ENCODE measurements at regions not wholly inside any gene's neighbourhood (a gene's known extent, or its start where the extent isn't known, plus 50 kb on each side); places are given as distances from the start of the nearest gene placed in this dataset.

DNA sequence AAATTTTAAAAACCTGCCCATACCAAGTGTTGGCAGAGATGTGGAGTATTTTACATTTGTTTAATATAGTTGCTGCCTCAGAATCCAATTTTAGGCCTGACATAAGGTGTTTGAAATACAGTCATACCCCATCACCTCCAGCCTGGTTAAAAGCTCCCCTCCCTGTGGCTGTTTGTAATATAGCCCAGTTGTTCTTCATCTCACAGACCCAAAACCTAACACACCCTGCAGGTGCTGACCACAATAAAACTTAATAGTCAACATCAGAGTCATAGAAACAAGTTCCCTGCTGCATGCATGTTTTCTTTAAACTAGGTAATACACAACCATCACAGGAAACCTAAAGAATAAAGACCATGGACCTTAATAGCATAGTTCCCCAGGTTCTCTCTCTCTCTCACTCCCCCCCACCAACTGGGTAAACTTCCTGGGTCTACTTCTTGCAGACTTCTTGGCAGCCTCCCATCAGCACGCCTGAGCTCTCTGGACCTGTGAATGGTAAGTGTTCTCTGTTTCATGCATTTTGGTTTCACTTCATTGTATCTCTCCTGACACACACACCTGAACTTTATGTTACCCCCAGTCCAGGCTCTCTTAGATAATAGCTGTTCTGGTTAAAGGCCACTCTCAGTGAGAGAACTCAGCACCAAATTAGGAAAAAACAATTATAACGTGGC, 1369.9 kb downstream of the EFNB2 start:
- Mint-ChIP-seq H3K4me3 (no peak overlapping the region), H3K4me1 (ENCODE audit: low read depth) (no peaks in the 10 kb centered on the region), H3K36me3 (ENCODE audit: low read depth) (no peaks in the 10 kb centered on the region), H3K9me3 (ENCODE audit: insufficient read depth) (no peaks in the 10 kb centered on the region), H3K27me3 (ENCODE audit: low read depth) (no peaks in the 10 kb centered on the region), H3K27ac (no peak overlapping the region)
- DNase-seq, result no peak
- ChIA-PET CTCF (no interaction called here), POLR2A (no interaction called here)
- no peak for ATAC-seq

- no peaks in the 10 kb centered on the region for H3K36me3 Mint-ChIP-seq (ENCODE audit: low read depth)
- H3K4me3 Mint-ChIP-seq, result no peak overlapping the region
- POLR2A ChIA-PET, result no interaction called here
- no peaks in the 10 kb centered on the region for H3K4me1 Mint-ChIP-seq (ENCODE audit: low read depth)
- no peaks in the 10 kb centered on the region for H3K27me3 Mint-ChIP-seq (ENCODE audit: low read depth)
- ATAC-seq (no peak), DNase-seq (no peak)
- no peak overlapping the region for H3K27ac Mint-ChIP-seq
- CTCF ChIA-PET, result no interaction called here
- H3K9me3 Mint-ChIP-seq (ENCODE audit: insufficient read depth), result no peaks in the 10 kb centered on the region
Observed at GRCh38 chr13:105159841-105160240, 1375.6 kb downstream of the EFNB2 start.

DNA sequence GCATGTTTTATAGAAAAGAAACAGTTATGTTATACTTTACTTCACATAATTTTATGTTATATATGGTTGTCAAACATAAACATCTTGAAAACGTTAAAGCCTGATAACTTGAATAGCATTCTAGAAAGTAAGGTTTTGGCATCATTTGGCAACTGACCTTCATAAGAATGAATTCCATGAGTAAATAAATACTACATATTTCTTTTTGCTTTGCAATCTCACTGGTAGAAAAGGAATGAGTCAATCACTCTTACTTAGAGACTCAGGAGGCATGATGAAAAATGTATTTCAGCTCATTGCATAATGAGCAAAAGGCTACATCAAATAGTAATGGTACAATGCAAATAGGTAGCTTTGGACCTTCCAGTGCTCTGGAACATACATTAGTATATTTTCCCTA, 1381.9 kb downstream of the EFNB2 start:
- POLR2A ChIA-PET, result no interaction called here
- DNase-seq (no peak), ATAC-seq (no peak)
- H3K27me3 Mint-ChIP-seq (ENCODE audit: low read depth), result no peaks in the 10 kb centered on the region
- H3K4me1 Mint-ChIP-seq (ENCODE audit: low read depth), result no peaks in the 10 kb centered on the region
- H3K27ac Mint-ChIP-seq, result no peak overlapping the region
- no peak overlapping the region for H3K4me3 Mint-ChIP-seq
- no peaks in the 10 kb centered on the region for H3K36me3 Mint-ChIP-seq (ENCODE audit: low read depth)
- CTCF ChIA-PET, result no interaction called here
- no peaks in the 10 kb centered on the region for H3K9me3 Mint-ChIP-seq (ENCODE audit: insufficient read depth)

GRCh38 chr13:105151639-105152038, 1383.8 kb downstream of the EFNB2 start:
- DNase-seq, result no peak
- ChIA-PET POLR2A (no interaction called here), CTCF (interaction anchor here (1.3 kb wide), 1 partner anchor 12 kb away, joined by 4 read pairs; no protein-coding TSS in a partner anchor)
- Mint-ChIP-seq H3K9me3 (ENCODE audit: insufficient read depth) (no peaks in the 10 kb centered on the region), H3K4me1 (ENCODE audit: low read depth) (no peaks in the 10 kb centered on the region), H3K36me3 (ENCODE audit: low read depth) (no peaks in the 10 kb centered on the region), H3K27ac (no peak overlapping the region), H3K27me3 (ENCODE audit: low read depth) (no peaks in the 10 kb centered on the region), H3K4me3 (no peak overlapping the region)
- ATAC-seq, result no peak

GRCh38 chr13:105147461-105147860, 1388.0 kb downstream of the EFNB2 start:
- Mint-ChIP-seq H3K27me3 (ENCODE audit: low read depth) (no peaks in the 10 kb centered on the region), H3K4me3 (no peak overlapping the region), H3K9me3 (ENCODE audit: insufficient read depth) (no peaks in the 10 kb centered on the region), H3K4me1 (ENCODE audit: low read depth) (no peaks in the 10 kb centered on the region), H3K27ac (no peak overlapping the region), H3K36me3 (ENCODE audit: low read depth) (no peaks in the 10 kb centered on the region)
- POLR2A ChIA-PET, result no interaction called here
- no peak for DNase-seq
- ATAC-seq, result no peak
- CTCF ChIA-PET, result no interaction called here

- CTCF ChIA-PET, result no interaction called here
- Mint-ChIP-seq H3K9me3 (ENCODE audit: insufficient read depth) (no peaks in the 10 kb centered on the region), H3K27ac (no peak overlapping the region), H3K27me3 (ENCODE audit: low read depth) (no peaks in the 10 kb centered on the region), H3K4me3 (no peak overlapping the region), H3K36me3 (ENCODE audit: low read depth) (no peaks in the 10 kb centered on the region), H3K4me1 (ENCODE audit: low read depth) (peaks cover 10% of the 10 kb centered on the region)
- POLR2A ChIA-PET, result no interaction called here
- ATAC-seq (no peak), DNase-seq (no peak)
Observed at GRCh38 chr13:105144936-105145335, 1390.5 kb downstream of the EFNB2 start.

GRCh38 chr13:105144020-105144419, 1391.4 kb downstream of the EFNB2 start:
- POLR2A ChIA-PET, result no interaction called here
- H3K27me3 Mint-ChIP-seq (ENCODE audit: low read depth), result no peaks in the 10 kb centered on the region
- H3K36me3 Mint-ChIP-seq (ENCODE audit: low read depth), result no peaks in the 10 kb centered on the region
- no peak overlapping the region for H3K4me3 Mint-ChIP-seq
- no peaks in the 10 kb centered on the region for H3K9me3 Mint-ChIP-seq (ENCODE audit: insufficient read depth)
- peaks cover 18% of the 10 kb centered on the region for H3K4me1 Mint-ChIP-seq (ENCODE audit: low read depth)
- DNase-seq (no peak), ATAC-seq (no peak)
- CTCF ChIA-PET, result no interaction called here
- H3K27ac Mint-ChIP-seq, result no peak overlapping the region

DNA sequence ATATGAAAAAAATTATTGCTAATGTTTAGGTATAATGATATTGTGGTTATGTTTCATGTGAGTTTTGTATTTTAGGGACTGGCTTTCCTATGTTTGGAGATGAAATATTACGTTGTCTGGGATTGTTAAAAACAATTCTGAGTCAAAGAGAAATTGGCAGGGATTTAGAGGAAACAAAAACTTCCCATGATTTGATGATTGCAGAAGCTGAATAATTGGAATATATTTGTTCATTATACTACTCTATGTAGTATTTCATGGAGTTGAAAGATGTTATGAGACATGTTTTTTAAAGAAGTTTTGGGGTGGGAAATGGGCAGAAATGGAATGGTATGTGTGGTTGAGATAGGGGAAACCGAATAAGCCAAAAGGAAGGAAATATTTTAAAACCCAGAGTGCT, 1392.9 kb downstream of the EFNB2 start:
- Mint-ChIP-seq H3K27ac (no peak overlapping the region), H3K4me1 (ENCODE audit: low read depth) (peaks cover 20% of the 10 kb centered on the region), H3K36me3 (ENCODE audit: low read depth) (no peaks in the 10 kb centered on the region), H3K9me3 (ENCODE audit: insufficient read depth) (no peaks in the 10 kb centered on the region), H3K4me3 (no peak overlapping the region), H3K27me3 (ENCODE audit: low read depth) (no peaks in the 10 kb centered on the region)
- POLR2A ChIA-PET, result no interaction called here
- CTCF ChIA-PET, result no interaction called here
- ATAC-seq (no peak), DNase-seq (no peak)

- H3K27me3 Mint-ChIP-seq (ENCODE audit: low read depth), result no peaks in the 10 kb centered on the region
- peak overlapping the region; percentile 83 for H3K4me3 Mint-ChIP-seq
- H3K4me1 Mint-ChIP-seq (ENCODE audit: low read depth), result peaks cover 20% of the 10 kb centered on the region
- ATAC-seq (peak; percentile 99), DNase-seq (peak; percentile 81)
- ChIA-PET CTCF (interaction anchor here (0.6 to 0.9 kb wide), 3 partner anchors 9 to 366 kb away, joined by 3 to 4 read pairs (median 4); no protein-coding TSS in a partner anchor), POLR2A (interaction anchor here (0.7 kb wide), 1 partner anchor 1428 kb away, joined by 3 read pairs; the partner anchor contains the start of gene ARGLU1)
- no peaks in the 10 kb centered on the region for H3K36me3 Mint-ChIP-seq (ENCODE audit: low read depth)
- peak overlapping the region; percentile 96 for H3K27ac Mint-ChIP-seq
- no peaks in the 10 kb centered on the region for H3K9me3 Mint-ChIP-seq (ENCODE audit: insufficient read depth)
Observed at GRCh38 chr13:105139380-105140285, 1395.8 kb downstream of the EFNB2 start.

- H3K27me3 Mint-ChIP-seq (ENCODE audit: low read depth), result no peaks in the 10 kb centered on the region
- ChIA-PET POLR2A (no interaction called here), CTCF (no interaction called here)
- no peaks in the 10 kb centered on the region for H3K36me3 Mint-ChIP-seq (ENCODE audit: low read depth)
- ATAC-seq (no peak), DNase-seq (no peak)
- H3K4me3 Mint-ChIP-seq, result peak overlapping the region; percentile 83
- H3K4me1 Mint-ChIP-seq (ENCODE audit: low read depth), result peaks cover 20% of the 10 kb centered on the region
- peak overlapping the region; percentile 96 for H3K27ac Mint-ChIP-seq
- H3K9me3 Mint-ChIP-seq (ENCODE audit: insufficient read depth), result no peaks in the 10 kb centered on the region
Observed at GRCh38 chr13:105139048-105139379, 1396.4 kb downstream of the EFNB2 start.

DNA sequence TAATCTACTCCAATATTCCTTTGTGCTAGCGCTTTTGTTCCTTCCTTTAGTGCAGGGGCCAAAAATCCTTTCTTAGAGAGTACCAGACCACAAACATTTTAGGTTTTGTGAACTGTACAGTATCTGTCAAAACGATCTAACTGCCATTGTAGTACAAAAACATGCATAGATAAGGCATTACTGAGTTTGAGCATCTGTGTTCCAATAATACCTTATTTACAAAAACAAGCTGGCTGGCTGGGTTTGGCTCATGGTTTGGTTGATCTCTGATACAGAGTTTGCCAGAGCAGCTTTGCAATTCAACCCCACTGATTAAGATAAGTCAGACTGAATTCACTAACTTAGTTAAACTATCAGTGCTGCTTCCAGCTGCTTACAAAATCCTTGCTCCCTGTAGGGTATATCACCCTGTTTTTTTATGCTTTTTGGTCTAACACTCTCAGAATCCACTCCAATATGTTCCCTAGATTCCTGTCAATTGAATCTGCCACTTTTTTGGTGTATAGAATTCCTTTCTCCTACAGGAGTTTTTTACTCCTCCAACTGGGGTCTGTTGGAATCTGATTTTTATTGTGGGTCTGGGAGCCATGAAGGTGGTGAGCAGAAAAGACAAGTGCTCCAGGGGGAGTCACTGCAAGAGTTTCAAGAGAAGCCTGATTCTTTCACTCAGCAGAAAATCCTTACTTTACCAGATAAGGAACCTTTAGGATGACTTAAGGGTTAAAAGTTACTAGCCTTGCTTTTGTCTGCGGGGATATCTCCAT, 1399.4 kb downstream of the EFNB2 start:
- Mint-ChIP-seq H3K4me3 (no peak overlapping the region), H3K9me3 (ENCODE audit: insufficient read depth) (peaks cover 4% of the 10 kb centered on the region), H3K4me1 (ENCODE audit: low read depth) (peaks cover 20% of the 10 kb centered on the region), H3K27ac (no peak overlapping the region), H3K36me3 (ENCODE audit: low read depth) (no peaks in the 10 kb centered on the region), H3K27me3 (ENCODE audit: low read depth) (no peaks in the 10 kb centered on the region)
- ChIA-PET CTCF (no interaction called here), POLR2A (no interaction called here)
- ATAC-seq, result no peak
- DNase-seq, result no peak

DNA sequence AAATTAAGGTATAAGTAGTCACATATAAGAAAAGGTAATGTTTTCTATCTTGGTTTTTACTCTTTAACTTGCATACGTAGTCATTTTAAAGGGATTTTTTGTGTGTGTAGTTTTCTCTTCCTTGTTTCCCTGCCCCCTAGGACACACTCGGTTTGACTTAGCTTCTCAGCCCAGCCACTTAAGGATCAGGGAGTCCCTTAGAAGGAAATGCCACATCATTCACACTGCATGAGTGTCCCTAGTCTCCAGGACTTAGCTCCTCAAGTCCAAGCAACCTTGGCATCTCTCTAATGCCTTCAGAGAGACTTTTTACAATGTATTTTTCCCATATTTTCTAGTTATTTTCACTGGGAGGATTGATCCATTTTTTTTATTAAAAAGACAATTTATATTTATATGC, 1407.7 kb downstream of the EFNB2 start:
- no peak overlapping the region for H3K27ac Mint-ChIP-seq
- CTCF ChIA-PET, result no interaction called here
- no peak overlapping the region for H3K4me3 Mint-ChIP-seq
- no peaks in the 10 kb centered on the region for H3K9me3 Mint-ChIP-seq (ENCODE audit: insufficient read depth)
- no peaks in the 10 kb centered on the region for H3K27me3 Mint-ChIP-seq (ENCODE audit: low read depth)
- POLR2A ChIA-PET, result no interaction called here
- H3K36me3 Mint-ChIP-seq (ENCODE audit: low read depth), result no peaks in the 10 kb centered on the region
- ATAC-seq, result no peak
- no peak for DNase-seq
- H3K4me1 Mint-ChIP-seq (ENCODE audit: low read depth), result no peaks in the 10 kb centered on the region
